MCF 10A (cell line): ENCODE measurements at regions not wholly inside any gene's neighbourhood (a gene's known extent, or its start where the extent isn't known, plus 50 kb on each side); places are given as distances from the start of the nearest gene placed in this dataset.

Experiments used
- BruUV-seq: library from RNA; stranded (reverse); fragments of 400-500 nt; replicated peaks from 2 replicates; lab custom pipeline; 2021; lab: Mats Ljungman, UMichigan
- CTCF ChIA-PET: fragments of 300-600 bp; sonication (Branson Sonifier 250); formaldehyde crosslinking; extraction: SDS; loops from one replicate; lab custom pipeline; 2021; ENCODE audit warnings: antibody characterized with exemption, inconsistent platforms; lab: Yijun Ruan, JAX
- POLR2A ChIA-PET: fragments of 300-600, 350-650 bp; sonication (Branson Sonifier 250); formaldehyde crosslinking; extraction: SDS; loops from one replicate; lab custom pipeline; 2020; ENCODE audit warnings: antibody characterized with exemption, inconsistent platforms; lab: Yijun Ruan, JAX
- DNase-seq: peaks from one replicate; pipeline ENCODE4 v3.0.0-alpha.2; 2018; ENCODE audit not compliant: unreplicated experiment
- H3K27ac Mint-ChIP-seq: one replicate; pipeline ENCODE4 v1.8.0; 2022; ENCODE audit warnings: mild to moderate bottlenecking, low read depth, mixed read lengths; ENCODE audit not compliant: unreplicated experiment
- H3K27me3 Mint-ChIP-seq: one replicate; pipeline ENCODE4 v1.8.0; 2022; ENCODE audit warnings: mixed read lengths; ENCODE audit not compliant: insufficient read depth, unreplicated experiment
- H3K36me3 Mint-ChIP-seq: one replicate; pipeline ENCODE4 v1.8.0; 2022; ENCODE audit warnings: mild to moderate bottlenecking, moderate library complexity, mixed read lengths; ENCODE audit not compliant: insufficient read depth, unreplicated experiment
- H3K4me1 Mint-ChIP-seq: one replicate; pipeline ENCODE4 v1.8.0; 2022; ENCODE audit warnings: mixed read lengths; ENCODE audit not compliant: insufficient read depth, unreplicated experiment
- H3K4me3 Mint-ChIP-seq: one replicate; pipeline ENCODE4 v1.8.0; 2022; ENCODE audit warnings: mild to moderate bottlenecking, moderate library complexity, mixed read lengths; ENCODE audit not compliant: unreplicated experiment
- H3K9me3 Mint-ChIP-seq: one replicate; pipeline ENCODE4 v1.8.0; 2022; ENCODE audit warnings: mixed read lengths; ENCODE audit not compliant: unreplicated experiment
- CTCF ChIP-seq: fragments of 200-600 bp; IDR thresholded peaks from one replicate; pipeline ENCODE4 v1.8.0; 2022; ENCODE audit warnings: antibody characterized with exemption, mild to moderate bottlenecking; ENCODE audit not compliant: unreplicated experiment
- intact Hi-C: fragments of 100-400 bp; cut with micrococcal nuclease; formaldehyde crosslinking; loops from 2 replicates; pipeline ENCODE4 v1.14.1; 2022

- no peak overlapping the region for H3K27ac Mint-ChIP-seq
- peaks cover 5% of the 10 kb centered on the region for H3K4me1 Mint-ChIP-seq
- no peaks in the 10 kb centered on the region for H3K36me3 Mint-ChIP-seq
- no peak for DNase-seq
- no TSS peak for BruUV-seq
- peaks cover 81% of the 10 kb centered on the region for H3K27me3 Mint-ChIP-seq
- TF ChIP-seq CTCF: peak; percentile 54
- CTCF ChIA-PET: interaction anchor here (0.6 to 3.4 kb wide), 23 partner anchors 9 to 557 kb away, joined by 3 to 14 read pairs (median 4); no protein-coding TSS in a partner anchor
- POLR2A ChIA-PET: no interaction called here
- H3K4me3 Mint-ChIP-seq: no peak overlapping the region
- H3K9me3 Mint-ChIP-seq: no peaks in the 10 kb centered on the region
- intact Hi-C loops: loop anchor here (1.0 kb wide), 3 partner anchors 261 to 556 kb away; no protein-coding TSS in a partner anchor
These were observed 241.3 kb downstream of the PAX3 start for GRCh38 chr2:222057347-222058073.

GRCh38 chr2:222055328-222055727 lies 243.5 kb downstream of the PAX3 start:
- no peak for DNase-seq
- Mint-ChIP-seq H3K27ac (no peak overlapping the region), H3K4me1 (peaks cover 11% of the 10 kb centered on the region), H3K9me3 (no peaks in the 10 kb centered on the region), H3K27me3 (peaks cover 74% of the 10 kb centered on the region), H3K36me3 (no peaks in the 10 kb centered on the region), H3K4me3 (no peak overlapping the region)
- TF ChIP-seq CTCF: no peak
- intact Hi-C loops: no loop called here
- no TSS peak for BruUV-seq
- ChIA-PET POLR2A (interaction anchor here (1.2 to 1.6 kb wide), 2 partner anchors 263 to 513 kb away, joined by 3 to 4 read pairs; no protein-coding TSS in a partner anchor), CTCF (interaction anchor here (1.1 to 3.4 kb wide), 3 partner anchors 30 to 560 kb away, joined by 3 to 12 read pairs (median 3); no protein-coding TSS in a partner anchor)

- no peak overlapping the region for H3K4me3 Mint-ChIP-seq
- TF ChIP-seq CTCF: no peak
- DNase-seq: no peak
- H3K9me3 Mint-ChIP-seq: no peaks in the 10 kb centered on the region
- H3K4me1 Mint-ChIP-seq: peaks cover 15% of the 10 kb centered on the region
- no TSS peak for BruUV-seq
- CTCF ChIA-PET: interaction anchor here (0.6 to 3.4 kb wide), 3 partner anchors 12 to 560 kb away, joined by 3 to 12 read pairs (median 3); no protein-coding TSS in a partner anchor
- intact Hi-C loops: no loop called here
- POLR2A ChIA-PET: interaction anchor here (1.2 kb wide), 1 partner anchor 514 kb away, joined by 3 read pairs; no protein-coding TSS in a partner anchor
- H3K36me3 Mint-ChIP-seq: no peaks in the 10 kb centered on the region
- no peak overlapping the region for H3K27ac Mint-ChIP-seq
- H3K27me3 Mint-ChIP-seq: peaks cover 73% of the 10 kb centered on the region
These were observed 244.0 kb downstream of the PAX3 start for GRCh38 chr2:222054813-222055212.

GRCh38 chr2:222052934-222053367 lies 245.8 kb downstream of the PAX3 start:
- intact Hi-C loops: no loop called here
- Mint-ChIP-seq H3K4me1 (peaks cover 20% of the 10 kb centered on the region), H3K36me3 (no peaks in the 10 kb centered on the region), H3K27ac (no peak overlapping the region), H3K27me3 (peaks cover 73% of the 10 kb centered on the region), H3K4me3 (no peak overlapping the region), H3K9me3 (no peaks in the 10 kb centered on the region)
- peak; percentile 20 for TF ChIP-seq CTCF
- peak; percentile 23 for DNase-seq
- CTCF ChIA-PET: interaction anchor here (0.7 to 2.2 kb wide), 3 partner anchors 9 to 17 kb away, joined by 3 to 7 read pairs (median 6); no protein-coding TSS in a partner anchor
- BruUV-seq: no TSS peak
- POLR2A ChIA-PET: interaction anchor here (0.6 to 1.0 kb wide), 5 partner anchors 10 to 603 kb away, joined by 3 to 4 read pairs (median 4); partner anchors contain the start of gene FARSB
